Stimulated activated CD4-positive, alpha-beta T cell treated with anti-CD3 and anti-CD28 coated beads, Interleukin-12 subunit alpha, Interleukin-12 subunit beta, amount 100 ng/mL, for 48 hours (primary cell): ENCODE measurements at regions not wholly inside any gene's neighbourhood (a gene's known extent, or its start where the extent isn't known, plus 50 kb on each side); places are given as distances from the start of the nearest gene placed in this dataset.
"Not testable (repeated sequence)": the region's sequence is repeated elsewhere in the genome, so short reads cannot be mapped to it uniquely, and the experiment has no call there.

Experiments
- DNase-seq, 3 donors: peaks; one replicate each; pipeline ENCODE4 v3.0.0-alpha.2; 2020; ENCODE audit warnings: low read depth in 2 of 3, low spot score in 1 of 3

- DNase-seq, result no peak
These were observed 141.7 kb upstream of the CHORDC1 start for GRCh38 chr11:90364527-90364926.

GRCh38 chr11:90363739-90364138 lies 140.9 kb upstream of the CHORDC1 start:
- DNase-seq, result no peak

- no peak for DNase-seq
These were observed 132.4 kb upstream of the CHORDC1 start for GRCh38 chr11:90355200-90355599.

GRCh38 chr11:90349731-90350130 lies 126.9 kb upstream of the CHORDC1 start:
- no peak for DNase-seq

- DNase-seq, result no peak
These were observed 121.7 kb upstream of the CHORDC1 start for GRCh38 chr11:90344546-90344945.

- DNase-seq, result no peak
These were observed 120.8 kb upstream of the CHORDC1 start for GRCh38 chr11:90343673-90344072.

- no peak for DNase-seq
These were observed 119.1 kb upstream of the CHORDC1 start for GRCh38 chr11:90341986-90342385.

- no peak for DNase-seq
These were observed 109.6 kb upstream of the CHORDC1 start for GRCh38 chr11:90332415-90332814.

GRCh38 chr11:90330632-90331031 lies 107.8 kb upstream of the CHORDC1 start:
- no peak for DNase-seq

- no peak for DNase-seq
These were observed 106.2 kb upstream of the CHORDC1 start for GRCh38 chr11:90329043-90329442.

- DNase-seq, result no peak
These were observed 103.8 kb upstream of the CHORDC1 start for GRCh38 chr11:90326647-90327046.

GRCh38 chr11:90323289-90323688 lies 100.4 kb upstream of the CHORDC1 start:
- DNase-seq, result no peak

GRCh38 chr11:90321018-90321417 lies 98.2 kb upstream of the CHORDC1 start:
- DNase-seq, result no peak

GRCh38 chr11:90318651-90319050 lies 95.8 kb upstream of the CHORDC1 start:
- no peak for DNase-seq

GRCh38 chr11:90310210-90310609 lies 87.4 kb upstream of the CHORDC1 start:
- no peak for DNase-seq

- no peak for DNase-seq
These were observed 86.8 kb upstream of the CHORDC1 start for GRCh38 chr11:90309693-90310092.

GRCh38 chr11:90294526-90294925 lies 71.7 kb upstream of the CHORDC1 start:
- DNase-seq, result no peak

- no peak for DNase-seq
These were observed 71.2 kb upstream of the CHORDC1 start for GRCh38 chr11:90294091-90294490.

- DNase-seq, result no peak
These were observed 65.5 kb upstream of the CHORDC1 start for GRCh38 chr11:90288212-90288821.

- no peak for DNase-seq
These were observed 63.8 kb upstream of the CHORDC1 start for GRCh38 chr11:90286640-90287039.

- no peak for DNase-seq
These were observed 61.3 kb upstream of the CHORDC1 start for GRCh38 chr11:90284171-90284570.

- not testable (repeated sequence) for DNase-seq
These were observed 59.8 kb upstream of the CHORDC1 start for GRCh38 chr11:90282551-90283071.

GRCh38 chr11:90274362-90274761 lies 51.5 kb upstream of the CHORDC1 start:
- no peak for DNase-seq
